LoVo (cell line): ENCODE measurements at regions not wholly inside any gene's neighbourhood (a gene's known extent, or its start where the extent isn't known, plus 50 kb on each side); places are given as distances from the start of the nearest gene placed in this dataset.
"Not testable (repeated sequence)": the region's sequence is repeated elsewhere in the genome, so short reads cannot be mapped to it uniquely, and the experiment has no call there.

Experiments
- DNase-seq: peaks from one replicate; pipeline ENCODE4 v3.0.0-alpha.2; 2016; ENCODE audit warnings: low spot score

DNA sequence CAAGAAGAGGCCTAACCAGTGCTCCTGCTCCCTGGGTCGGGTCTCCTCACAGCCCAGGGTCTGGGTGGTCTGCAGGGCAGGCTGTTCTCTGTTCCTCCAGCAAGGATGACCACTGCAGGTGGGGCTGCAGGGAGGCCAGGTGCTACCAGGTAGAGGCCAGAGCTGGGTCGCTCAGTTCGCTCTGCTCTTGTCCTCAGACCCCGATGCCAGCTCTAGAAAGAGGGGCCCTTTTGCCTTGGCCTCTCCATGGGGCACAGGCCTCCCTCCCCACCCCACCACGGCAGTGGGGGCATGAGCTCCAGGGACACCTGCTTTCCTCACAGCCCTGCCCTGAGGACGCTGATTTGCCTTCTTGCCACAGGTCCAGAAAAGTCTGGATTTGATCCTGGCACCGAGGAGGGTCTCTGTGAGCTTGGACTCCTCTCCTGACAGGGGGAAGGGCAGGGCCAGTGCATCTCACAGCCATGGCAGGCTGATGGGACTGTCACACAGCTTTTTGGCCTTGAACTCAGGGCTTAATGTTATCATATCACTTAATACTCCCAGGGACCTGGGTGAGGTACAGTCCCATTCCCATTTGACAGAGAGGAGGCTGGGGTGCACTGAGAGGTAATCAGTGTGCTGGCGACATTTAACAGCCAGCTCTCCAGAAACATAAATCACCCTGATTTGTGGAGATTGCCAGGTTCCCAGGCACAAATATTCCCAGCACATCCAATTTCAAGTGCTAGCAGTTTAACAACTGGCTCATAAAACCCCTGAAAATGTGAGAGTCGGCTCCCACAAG is 273.0 kb upstream of the SFSWAP start:
- DNase-seq: no peak

DNA sequence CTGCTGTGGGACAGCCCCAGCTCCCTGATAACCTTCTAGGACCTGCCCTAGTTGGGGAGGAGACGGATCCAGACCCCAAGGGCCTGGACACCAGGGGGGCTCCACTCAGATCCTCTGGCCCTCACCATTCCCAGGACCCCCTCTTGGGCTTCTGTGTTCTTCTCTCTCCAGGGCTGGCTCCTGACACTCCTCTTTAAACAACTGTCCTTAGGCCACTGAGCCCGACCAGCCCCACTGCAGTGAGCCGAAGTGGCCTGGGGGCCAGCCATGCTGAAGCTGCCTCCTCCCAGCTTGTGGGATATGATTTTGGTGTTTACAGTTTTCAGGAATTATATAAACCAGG is 272.4 kb upstream of the SFSWAP start:
- DNase-seq: not testable (repeated sequence)

DNA sequence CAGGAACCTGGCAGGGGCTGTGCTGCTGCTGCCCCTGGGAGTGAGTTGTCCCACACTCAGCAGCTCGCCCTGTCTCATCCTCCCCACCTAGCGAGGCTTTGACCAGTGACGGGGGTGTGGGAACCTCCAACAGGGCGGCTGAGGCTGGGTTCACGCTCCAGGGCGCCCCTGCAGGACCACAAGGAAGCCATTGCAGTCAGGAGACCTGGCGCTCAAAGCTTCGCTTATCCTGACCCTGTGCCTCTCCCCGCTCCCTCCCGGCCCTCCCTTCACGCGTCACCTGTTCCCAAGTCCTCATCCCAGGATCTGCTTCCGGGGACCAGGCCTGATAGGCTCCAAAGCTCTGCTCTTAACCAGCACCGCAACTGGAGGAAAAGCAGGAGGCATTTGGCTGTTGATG is 272.0 kb upstream of the SFSWAP start:
- DNase-seq: no peak

DNA sequence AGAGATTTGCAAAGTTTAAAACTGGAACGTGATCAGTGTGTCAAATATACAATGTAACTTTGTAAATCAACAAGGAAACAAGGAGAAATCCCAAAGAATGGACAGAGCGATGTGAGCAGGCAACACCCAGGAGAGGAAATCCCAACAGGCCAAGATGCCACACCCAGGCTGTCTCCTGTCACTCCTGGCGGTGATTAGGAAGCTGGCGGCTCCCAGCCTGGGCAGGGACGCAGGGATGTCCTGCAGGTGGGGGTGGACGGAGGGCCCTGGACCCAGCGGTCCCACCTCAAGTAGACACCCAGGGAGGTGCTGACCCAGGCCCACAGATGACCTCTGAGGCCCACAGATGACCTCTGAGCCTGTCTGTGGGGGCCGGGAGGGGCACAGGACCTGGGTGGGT is 271.1 kb upstream of the SFSWAP start:
- DNase-seq: not testable (repeated sequence)

DNA sequence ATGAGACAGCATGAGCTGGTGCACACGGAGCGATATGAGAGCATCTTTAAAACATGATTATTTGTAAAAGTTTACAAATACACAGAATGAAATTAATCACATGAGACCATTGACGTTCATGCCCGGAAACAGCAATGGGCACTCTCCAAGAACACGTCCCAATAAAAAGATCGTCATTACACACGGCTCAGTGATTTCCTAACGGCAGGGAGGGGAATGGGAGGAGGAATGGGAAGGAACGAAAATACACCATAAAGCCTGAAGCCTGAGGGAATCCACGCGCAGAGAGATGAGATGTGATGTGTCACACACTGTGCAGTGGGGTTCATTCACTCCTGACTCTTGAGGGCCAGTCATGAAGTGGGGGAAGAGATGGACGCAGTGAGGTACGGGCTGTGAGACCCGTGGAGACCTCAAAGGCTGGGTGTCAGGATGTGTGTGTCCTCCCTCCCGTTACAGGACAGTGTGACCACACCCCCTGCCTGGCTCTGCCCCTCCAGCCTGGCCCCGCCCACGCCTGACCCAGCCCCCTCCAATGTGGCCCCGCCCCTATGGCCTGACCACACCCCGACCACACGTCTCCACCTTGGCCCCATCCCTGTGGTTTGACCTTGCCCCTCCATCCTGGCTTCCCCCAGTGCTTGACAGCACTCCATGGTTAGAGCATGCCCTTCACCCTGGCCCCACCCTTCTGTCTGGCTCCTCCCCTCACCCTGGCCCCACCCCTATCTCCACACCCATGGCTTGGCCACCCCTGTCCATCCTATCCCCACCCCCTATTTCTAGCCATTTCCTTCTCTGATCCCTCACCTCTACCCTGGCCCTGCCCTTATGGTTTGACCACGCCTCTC is 270.5 kb upstream of the SFSWAP start:
- DNase-seq: not testable (repeated sequence)

DNA sequence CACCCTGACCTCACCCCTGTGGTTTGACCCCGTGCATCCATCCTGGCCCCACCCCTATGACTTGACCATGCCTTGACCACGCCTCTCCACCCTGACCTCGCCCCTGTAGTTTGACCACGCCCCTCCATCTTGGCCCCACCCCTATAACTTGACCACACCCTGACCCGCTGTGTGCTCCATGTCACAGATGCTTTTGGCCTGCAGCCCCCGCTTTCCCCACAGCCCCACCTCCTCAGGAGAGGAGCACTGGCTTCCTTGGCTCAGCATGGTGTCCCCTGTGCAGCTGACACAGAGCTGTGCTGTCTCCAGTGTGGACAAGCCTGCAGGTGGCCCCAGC is 269.9 kb upstream of the SFSWAP start:
- no peak for DNase-seq

DNA sequence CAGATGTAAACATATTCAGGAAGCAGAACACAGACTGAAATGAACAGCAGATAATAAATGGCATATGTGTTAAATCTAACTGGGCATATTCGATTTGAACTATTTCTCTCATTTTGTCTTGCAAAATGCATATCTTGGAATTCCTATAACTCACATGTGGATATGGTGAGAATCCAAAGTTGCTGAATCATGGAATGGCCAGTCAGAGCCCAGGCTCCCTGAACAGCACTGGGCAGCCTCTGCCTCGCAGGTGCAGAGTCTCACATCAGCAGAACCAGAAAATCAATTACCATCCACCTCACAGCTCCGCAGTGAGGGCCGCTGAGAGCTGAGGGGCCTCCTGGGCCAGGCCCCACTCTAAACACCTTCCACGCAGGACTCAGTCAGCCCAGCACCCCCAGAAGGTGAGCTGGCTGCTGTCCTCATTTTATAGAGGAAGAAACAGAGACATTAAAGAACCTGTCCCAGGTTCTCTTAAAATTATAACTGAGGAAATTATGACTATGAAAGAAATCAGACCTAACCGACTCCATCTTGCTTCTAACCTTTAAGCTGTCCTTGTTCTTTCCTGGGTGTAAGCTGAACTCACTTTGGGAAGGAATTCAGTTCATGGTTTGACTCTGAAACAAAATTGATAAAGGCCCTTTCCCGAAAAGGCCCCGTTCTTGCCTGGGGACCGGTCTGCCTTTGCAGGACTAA is 269.1 kb upstream of the SFSWAP start:
- DNase-seq: no peak

DNA sequence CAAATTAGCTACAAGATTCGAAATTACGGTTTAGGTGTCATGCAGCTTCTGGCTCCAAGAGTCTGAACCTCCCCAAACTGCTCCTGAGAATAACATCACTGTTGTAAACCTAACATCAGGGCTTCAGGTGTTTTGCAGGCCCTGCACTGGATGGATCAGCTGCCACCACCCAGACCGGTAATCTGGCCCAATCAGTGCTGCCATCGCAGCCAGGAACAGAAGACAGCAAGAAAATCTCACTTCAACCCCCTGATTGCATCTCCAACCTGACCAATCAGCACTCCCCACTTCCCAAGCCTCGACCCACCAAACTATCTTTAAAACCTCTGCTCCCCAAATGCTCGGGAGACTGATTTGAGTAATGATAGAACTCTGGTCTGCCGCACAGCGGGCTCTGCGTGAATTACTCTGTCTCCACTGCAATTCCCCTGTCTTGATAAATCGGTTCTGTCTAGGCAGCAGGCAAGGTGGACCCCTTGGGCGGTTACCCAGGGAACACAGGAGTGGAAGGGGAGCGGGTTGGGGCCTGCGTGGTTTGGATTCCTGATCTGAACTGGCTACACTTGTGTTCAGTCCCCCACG is 268.5 kb upstream of the SFSWAP start:
- no peak for DNase-seq

DNA sequence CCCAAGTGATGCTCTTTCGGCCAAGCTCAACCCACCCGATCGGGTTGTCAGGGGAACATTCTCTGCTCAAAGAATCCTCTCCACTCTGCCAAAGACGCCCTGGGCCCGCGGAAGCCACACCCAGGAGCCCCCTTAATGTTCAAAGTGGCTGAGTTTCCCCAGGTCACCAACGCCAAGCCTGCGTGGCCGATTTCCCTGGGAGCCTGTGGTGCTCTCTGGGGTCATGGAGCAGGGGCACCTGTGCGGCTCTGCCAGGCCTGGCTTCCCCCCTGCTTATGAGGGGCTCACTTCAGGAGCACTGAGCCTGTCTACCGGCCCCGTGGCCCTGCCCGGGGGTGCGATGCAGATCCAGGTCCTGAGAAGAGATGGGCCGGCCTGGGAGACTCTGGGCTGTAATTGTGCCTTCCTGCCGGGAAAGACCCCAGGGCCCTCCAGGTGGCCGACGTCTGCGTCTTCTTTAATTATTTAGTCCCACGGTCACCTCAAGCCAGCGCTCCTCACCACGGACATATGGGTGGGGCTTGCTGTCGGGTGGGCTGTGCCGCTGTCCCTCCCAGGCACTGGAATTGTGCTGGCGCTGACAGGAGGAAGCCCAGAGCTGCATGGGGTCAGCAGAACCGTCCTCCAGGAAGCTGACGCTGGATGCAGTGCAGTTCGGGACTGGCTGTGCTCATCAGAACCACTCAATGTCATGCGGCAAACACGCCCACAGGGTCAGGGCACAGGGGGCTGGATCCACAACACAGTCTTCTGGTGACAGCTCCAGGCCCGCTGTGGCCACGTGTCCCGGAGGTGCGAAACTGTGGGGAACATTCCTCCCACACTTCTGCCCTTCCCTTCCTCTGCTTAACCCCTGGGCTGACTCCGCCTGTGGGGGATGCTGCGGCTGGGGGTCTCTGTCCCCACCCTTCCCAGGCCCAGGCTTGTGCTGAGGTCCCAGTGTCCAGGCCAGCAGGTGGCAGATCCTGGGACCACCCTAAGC is 267.6 kb upstream of the SFSWAP start:
- DNase-seq: no peak

DNA sequence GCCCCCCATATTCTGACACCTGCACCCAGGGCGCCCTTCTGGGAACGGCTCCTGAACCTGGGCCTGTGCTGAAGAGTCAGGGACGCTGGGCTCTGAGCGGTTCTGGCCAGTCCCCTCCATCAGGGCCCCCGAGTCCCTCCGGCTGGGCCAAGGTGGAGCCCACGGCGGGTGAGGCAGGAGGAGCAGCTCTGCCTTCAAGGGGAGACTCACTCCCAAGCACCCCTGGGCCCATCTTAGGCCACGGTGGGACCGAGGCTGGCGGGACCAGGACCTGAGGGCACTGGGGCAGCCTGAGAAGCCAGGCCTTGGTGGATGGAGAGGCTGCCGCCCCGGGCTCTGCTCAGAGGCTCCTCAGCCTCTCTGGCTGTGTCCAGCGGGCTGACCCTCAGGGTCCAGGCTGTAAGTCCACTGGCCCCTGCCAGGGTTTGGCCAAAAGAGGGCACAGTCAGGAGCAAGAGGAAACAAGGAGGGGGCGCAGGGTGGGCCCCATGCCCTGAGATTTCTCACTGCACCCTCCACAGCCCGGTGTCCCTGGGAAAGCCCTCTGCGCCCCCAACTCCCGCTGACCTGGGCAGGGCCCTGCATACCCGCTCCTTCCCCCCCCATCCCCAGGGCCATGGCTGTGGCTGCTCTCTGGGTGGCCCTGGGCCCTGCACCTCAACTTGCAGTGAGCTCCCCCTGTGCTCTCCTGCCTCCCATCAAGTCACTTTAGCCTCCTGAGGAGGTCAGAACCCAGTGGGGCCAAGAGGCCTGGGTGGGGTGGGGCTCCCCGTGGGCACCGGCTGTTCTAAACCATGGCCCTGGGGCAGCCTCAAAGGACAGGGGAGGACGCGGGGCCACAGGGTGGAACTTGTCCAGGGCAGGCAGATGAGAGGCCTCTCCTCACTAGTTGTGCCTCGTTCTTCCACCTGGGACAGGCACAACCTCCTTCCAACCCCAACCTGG is 266.4 kb upstream of the SFSWAP start:
- no peak for DNase-seq

DNA sequence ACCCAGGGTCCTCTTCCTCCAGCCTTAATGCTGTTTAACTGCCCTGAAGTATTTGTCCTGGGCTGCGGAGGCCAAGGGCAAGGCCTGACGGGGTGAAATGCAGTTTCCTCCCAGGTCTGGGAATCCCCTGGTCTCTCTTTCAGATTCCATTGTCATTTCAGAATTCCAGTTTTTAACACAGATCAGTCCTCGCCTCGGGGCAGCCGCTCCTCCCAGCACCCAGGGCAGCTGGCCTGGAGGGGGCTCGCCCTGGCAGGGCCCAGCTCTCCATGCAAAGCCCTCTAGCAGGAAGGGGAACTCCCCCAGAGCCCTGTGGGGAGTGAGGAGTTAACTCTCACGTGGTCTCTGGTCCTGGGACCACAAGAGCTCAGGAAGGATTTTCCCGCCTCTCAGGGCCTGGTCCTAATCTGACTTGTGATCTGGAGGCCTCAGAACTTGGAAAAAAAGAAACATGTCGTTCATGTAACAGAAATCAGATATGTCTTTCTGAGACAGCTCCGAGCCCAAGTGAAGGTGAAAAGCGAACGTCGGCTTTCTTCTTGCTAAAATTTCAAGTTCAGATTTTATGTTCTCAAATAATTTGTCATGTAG is 265.6 kb upstream of the SFSWAP start:
- no peak for DNase-seq

DNA sequence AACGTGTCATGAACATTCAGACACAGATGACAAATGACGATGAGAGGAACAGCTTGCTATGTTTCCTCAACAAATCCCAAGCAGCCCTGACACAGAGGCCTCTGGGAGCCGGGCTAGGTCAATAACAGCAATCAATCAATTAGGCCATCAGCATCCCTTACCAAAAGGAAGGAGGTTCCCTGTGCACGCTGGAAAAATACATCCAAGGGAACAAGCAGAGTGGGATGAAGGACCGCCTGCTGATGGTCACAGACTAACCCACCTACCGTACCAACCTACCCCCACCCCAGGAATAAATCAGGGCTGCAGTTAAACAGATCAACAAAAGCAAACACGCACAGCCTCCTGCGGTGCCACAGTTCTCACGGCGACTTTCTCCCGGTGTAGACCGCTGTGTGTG is 265.1 kb upstream of the SFSWAP start:
- no peak for DNase-seq

DNA sequence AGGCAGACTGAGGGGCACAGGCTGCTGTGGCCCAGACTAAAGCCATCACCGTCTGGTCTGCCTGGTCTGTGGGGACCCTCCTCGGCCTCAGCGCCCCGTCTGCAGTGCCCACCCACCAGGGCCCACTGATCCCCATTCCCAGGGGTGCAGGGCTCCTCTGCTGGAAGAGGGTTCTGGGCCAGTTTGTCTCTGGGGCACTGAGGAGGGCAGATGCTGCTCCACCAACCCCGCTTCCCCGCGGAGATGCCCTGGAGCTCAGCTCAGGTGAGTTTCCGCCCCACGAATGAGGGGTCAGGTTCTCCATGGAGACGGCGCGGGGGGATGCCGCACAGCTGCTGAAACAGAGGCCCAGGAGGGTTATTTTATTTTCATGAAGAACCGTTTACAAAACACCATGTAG is 263.3 kb upstream of the SFSWAP start:
- DNase-seq: not testable (repeated sequence)

DNA sequence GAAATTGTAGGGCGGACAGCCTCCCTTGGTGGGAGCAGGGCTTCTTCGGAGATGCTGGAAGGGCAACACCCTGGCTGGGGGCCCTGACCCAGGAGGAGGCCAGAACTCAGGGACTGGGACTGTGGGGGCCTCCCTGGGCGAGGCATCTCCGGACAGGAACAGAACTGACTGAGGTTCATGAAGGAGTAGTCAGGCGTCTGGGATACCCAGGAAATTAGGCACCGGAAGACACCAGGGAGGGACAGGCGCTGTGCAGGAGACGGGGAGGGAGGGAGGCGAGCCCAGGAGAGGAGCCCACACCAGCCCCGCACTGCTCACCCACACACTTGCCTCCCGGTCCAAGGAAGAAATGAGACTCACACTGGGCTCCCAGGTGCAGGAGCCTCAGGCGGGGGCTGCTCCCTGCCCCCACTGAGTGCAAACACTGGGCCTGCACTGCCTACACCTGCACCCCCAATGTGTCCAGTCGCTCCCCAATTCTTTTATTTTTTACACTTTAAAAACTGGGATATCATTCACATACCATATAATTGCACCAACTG is 262.6 kb upstream of the SFSWAP start:
- DNase-seq: no peak

DNA sequence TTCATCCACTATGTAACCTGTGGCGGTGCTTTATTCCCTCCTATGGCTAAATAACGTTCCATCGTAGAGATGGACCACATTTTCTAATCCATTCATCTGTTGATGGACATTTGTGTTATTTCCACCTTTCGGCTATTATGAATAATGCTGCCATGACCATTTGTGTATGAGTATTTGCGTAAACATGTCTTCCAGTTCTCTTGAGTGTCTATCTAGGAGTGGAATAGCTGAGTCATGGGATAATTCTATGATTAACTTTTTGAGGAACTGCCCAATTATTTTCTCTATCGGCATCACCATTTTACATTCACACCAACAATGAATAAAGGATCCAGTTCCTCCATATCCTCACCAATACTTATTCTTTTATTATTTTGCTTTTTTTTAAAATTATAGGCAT is 261.9 kb upstream of the SFSWAP start:
- DNase-seq: no peak

DNA sequence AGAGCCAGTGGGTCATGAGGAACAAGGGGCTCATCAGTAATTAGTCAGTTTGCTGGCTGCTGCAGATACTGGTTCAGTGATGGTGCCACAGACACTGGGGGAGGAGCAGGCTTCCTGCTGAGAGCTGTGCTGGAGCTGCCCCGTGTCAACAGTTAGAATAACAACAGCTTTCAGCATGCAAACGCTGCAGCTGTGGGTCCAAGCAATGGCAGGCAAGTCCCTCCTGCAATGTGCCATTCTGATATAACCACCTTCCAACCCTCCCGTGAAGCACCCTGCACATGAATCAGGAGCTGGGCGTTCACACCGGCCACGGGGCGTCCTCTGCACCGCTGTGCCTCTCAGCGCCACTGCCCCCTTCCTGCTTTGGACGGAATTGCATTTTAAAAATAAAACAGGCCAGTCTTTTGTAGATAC is 258.4 kb upstream of the SFSWAP start:
- peak; percentile 11 for DNase-seq

DNA sequence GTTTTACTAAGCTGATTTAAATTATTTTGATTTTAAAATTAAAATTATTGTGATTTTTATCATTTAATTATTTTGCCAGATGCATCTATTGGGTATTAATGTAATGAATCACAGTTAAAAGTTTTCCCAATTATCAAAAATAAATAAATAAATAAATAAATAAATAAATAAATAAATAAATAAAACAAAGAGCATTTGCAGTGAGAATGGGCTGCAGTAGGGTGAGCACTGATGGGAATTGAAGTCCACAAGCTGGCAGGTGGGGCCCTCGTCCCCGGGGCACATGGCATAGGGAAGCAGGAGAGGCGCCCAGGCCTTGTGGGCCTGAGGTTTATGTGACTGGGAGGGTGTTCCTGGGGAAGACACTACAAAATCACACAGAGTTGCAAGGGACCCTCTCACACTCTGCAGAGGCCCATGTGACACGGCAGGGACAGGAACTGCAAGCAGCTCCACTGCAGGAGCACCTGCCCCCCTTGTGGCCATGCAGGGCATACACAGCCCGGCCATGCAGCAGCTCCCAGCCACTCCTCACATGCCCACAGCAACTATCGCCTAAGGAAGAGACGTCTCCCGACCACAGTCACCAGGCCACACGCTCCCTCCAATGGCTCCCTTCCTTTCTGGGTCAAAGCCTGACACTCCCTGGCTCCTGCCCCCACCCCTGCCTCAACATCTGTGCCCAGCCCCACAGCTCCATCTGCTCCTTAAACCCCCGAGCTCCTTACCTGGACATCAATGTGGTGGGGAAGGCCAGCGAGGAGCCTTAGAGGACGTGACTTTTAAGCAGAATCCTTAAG is 256.3 kb upstream of the SFSWAP start:
- peak; percentile 51 for DNase-seq

DNA sequence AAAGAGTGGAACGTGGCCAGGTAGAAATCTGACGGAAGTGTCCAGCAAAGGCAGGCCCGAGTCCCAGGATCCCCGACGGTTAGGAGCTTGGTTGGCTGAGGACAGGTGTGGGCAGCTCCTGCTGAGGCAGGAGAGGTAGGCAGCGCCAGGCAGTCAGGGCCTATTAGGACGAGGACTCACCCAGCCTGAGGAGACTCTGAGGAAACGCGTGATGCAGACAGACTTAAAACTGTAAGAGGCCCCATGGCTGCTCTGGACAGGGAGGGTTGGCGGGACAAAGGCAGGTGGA is 255.7 kb upstream of the SFSWAP start:
- DNase-seq: no peak

DNA sequence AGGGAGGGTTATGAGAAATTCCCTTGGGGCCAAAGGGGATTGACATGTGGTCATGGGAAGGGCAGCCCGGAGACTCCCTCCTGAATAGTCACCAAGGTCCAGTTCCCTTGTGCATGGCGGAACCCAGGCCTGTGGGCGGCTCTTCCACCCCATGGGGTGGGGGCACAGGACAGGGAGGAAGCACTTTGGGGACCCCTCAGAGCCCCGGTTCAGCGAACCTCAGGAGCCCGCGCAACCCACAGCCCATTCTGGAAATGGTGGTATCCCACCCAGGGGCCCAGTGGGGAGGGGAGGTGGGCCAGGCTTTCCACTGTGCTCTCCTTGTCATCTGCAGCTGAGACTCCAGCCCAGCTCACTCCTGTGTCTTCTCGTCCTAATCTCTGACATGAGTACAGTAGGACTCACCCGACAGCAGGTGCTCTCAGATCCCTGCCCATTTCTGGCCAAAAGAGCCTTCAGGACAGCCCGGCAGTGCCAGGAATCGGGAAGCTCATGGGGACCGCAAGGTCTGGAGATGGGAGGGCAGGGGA is 255.2 kb upstream of the SFSWAP start:
- no peak for DNase-seq
